ENCODE measurements at regions not wholly inside any gene's neighbourhood (a gene's known extent, or its start where the extent isn't known, plus 50 kb on each side); places are given as distances from the start of the nearest gene placed in this dataset.

- no peak overlapping the region for H3K27ac ChIP-seq (ENCODE audit: low read length)
- no peak overlapping the region for H3K9ac ChIP-seq (ENCODE audit: low read depth, low read length)
Observed at GRCh38 chr11:129279326-129280026, 87.4 kb upstream of the ARHGAP32 start.

GRCh38 chr11:129278586-129279319, 86.6 kb upstream of the ARHGAP32 start:
- Histone ChIP-seq H2AFZ (ENCODE audit: low read depth, low read length) (no peak overlapping the region), H3K9ac (ENCODE audit: low read depth, low read length) (no peak overlapping the region)
- no peak for ATAC-seq (ENCODE audit: insufficient read depth, low read depth)

More at GRCh38 chr11:129279326-129280026, 87.4 kb upstream of the ARHGAP32 start:
- DNase-seq: no peak
- ATAC-seq (ENCODE audit: insufficient read depth, low read depth): no peak
- H2AFZ ChIP-seq (ENCODE audit: low read depth, low read length): no peak overlapping the region
- H3K4me1 ChIP-seq (ENCODE audit: insufficient read depth, low read length): no peaks in the 10 kb centered on the region
- H3K27me3 ChIP-seq (ENCODE audit: insufficient read depth, low read length, poor library complexity): peaks cover 8% of the 10 kb centered on the region
- H3K4me3 ChIP-seq (ENCODE audit: low read depth in 1 of 2, low read length in 2 of 2): no peak overlapping the region
- H3K36me3 ChIP-seq (ENCODE audit: insufficient read depth, low read length): no peaks in the 10 kb centered on the region
- H3K4me2 ChIP-seq (ENCODE audit: insufficient read depth, low read length): no peak overlapping the region
- TF ChIP-seq EZH2 (IDR thresholded peaks at IDR 0.05; ENCODE audit: borderline replicate concordance, low read depth, low read length, severe bottlenecking): no peak
- TF ChIP-seq CTCF (IDR thresholded peaks at IDR 0.05; ENCODE audit: borderline replicate concordance, extremely low read depth, low read length, poor library complexity, severe bottlenecking): no peak
- no peaks in the 10 kb centered on the region for H4K20me1 ChIP-seq (ENCODE audit: insufficient read depth, low read length)
- no peaks in the 10 kb centered on the region for H3K9me3 ChIP-seq (ENCODE audit: insufficient read depth, low read length, severe bottlenecking)
- H3K79me2 ChIP-seq (ENCODE audit: insufficient read depth, low read length): no peaks in the 10 kb centered on the region

GRCh38 chr11:129277198-129277843, 85.2 kb upstream of the ARHGAP32 start:
- no peak for TF ChIP-seq EZH2 (IDR thresholded peaks at IDR 0.05; ENCODE audit: borderline replicate concordance, low read depth, low read length, severe bottlenecking)
- no peak for TF ChIP-seq CTCF (IDR thresholded peaks at IDR 0.05; ENCODE audit: borderline replicate concordance, extremely low read depth, low read length, poor library complexity, severe bottlenecking)
- H3K79me2 ChIP-seq (ENCODE audit: insufficient read depth, low read length): no peaks in the 10 kb centered on the region
- ATAC-seq (ENCODE audit: insufficient read depth, low read depth) (no peak), DNase-seq (no peak)
- no peaks in the 10 kb centered on the region for H3K36me3 ChIP-seq (ENCODE audit: insufficient read depth, low read length)
- no peaks in the 10 kb centered on the region for H4K20me1 ChIP-seq (ENCODE audit: insufficient read depth, low read length)
- H3K4me2 ChIP-seq (ENCODE audit: insufficient read depth, low read length): no peak overlapping the region
- no peak overlapping the region for H3K27ac ChIP-seq (ENCODE audit: low read length)
- no peaks in the 10 kb centered on the region for H3K9me3 ChIP-seq (ENCODE audit: insufficient read depth, low read length, severe bottlenecking)
- peaks cover 3% of the 10 kb centered on the region for H3K27me3 ChIP-seq (ENCODE audit: insufficient read depth, low read length, poor library complexity)
- H3K4me1 ChIP-seq (ENCODE audit: insufficient read depth, low read length): no peaks in the 10 kb centered on the region
- H2AFZ ChIP-seq (ENCODE audit: low read depth, low read length): no peak overlapping the region
- no peak overlapping the region for H3K9ac ChIP-seq (ENCODE audit: low read depth, low read length)
- no peak overlapping the region for H3K4me3 ChIP-seq (ENCODE audit: low read depth in 1 of 2, low read length in 2 of 2)

More at GRCh38 chr11:129278586-129279319, 86.6 kb upstream of the ARHGAP32 start:
- peaks cover 7% of the 10 kb centered on the region for H3K27me3 ChIP-seq (ENCODE audit: insufficient read depth, low read length, poor library complexity)
- no peak for DNase-seq
- H3K79me2 ChIP-seq (ENCODE audit: insufficient read depth, low read length): no peaks in the 10 kb centered on the region
- H4K20me1 ChIP-seq (ENCODE audit: insufficient read depth, low read length): no peaks in the 10 kb centered on the region
- no peak for TF ChIP-seq CTCF (IDR thresholded peaks at IDR 0.05; ENCODE audit: borderline replicate concordance, extremely low read depth, low read length, poor library complexity, severe bottlenecking)
- no peak for TF ChIP-seq EZH2 (IDR thresholded peaks at IDR 0.05; ENCODE audit: borderline replicate concordance, low read depth, low read length, severe bottlenecking)
- no peaks in the 10 kb centered on the region for H3K4me1 ChIP-seq (ENCODE audit: insufficient read depth, low read length)
- no peak overlapping the region for H3K4me2 ChIP-seq (ENCODE audit: insufficient read depth, low read length)
- H3K36me3 ChIP-seq (ENCODE audit: insufficient read depth, low read length): no peaks in the 10 kb centered on the region
- H3K27ac ChIP-seq (ENCODE audit: low read length): no peak overlapping the region
- H3K4me3 ChIP-seq (ENCODE audit: low read depth in 1 of 2, low read length in 2 of 2): no peak overlapping the region
- H3K9me3 ChIP-seq (ENCODE audit: insufficient read depth, low read length, severe bottlenecking): no peaks in the 10 kb centered on the region

All from DND-41 (cell line).